ENCODE measurements at regions not wholly inside any gene's neighbourhood (a gene's known extent, or its start where the extent isn't known, plus 50 kb on each side); places are given as distances from the start of the nearest gene placed in this dataset.

DNA sequence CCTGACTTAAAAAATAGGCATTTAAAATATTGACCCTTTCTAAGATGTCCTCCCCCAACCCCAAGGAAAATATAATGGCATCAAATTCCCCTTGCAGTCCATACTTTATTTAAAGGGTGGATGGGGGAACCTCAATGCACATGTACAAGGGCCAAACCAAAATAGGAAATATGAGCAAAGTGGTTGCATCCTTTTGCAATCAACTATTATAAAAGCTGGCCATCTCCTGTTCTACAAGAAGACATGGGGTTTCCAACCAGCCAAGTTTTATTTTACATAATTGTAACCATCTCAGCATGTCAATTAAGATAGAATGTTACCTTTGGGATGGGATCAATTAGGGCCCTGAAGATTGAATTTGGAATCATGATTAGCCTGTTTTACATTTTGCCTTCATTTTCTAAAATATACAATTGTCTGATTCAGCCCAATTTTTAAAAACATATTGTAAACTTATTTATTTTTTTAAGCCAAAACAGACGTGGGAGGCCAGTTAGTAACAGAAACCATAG lies 146.7 kb upstream of the NFIA start:
- no peak overlapping the region for H3K4me3 Mint-ChIP-seq (ENCODE audit: unreplicated experiment)
- H3K9me3 Mint-ChIP-seq (ENCODE audit: unreplicated experiment): no peaks in the 10 kb centered on the region
- no peaks in the 10 kb centered on the region for H3K36me3 Mint-ChIP-seq (ENCODE audit: low read depth, unreplicated experiment)
- peaks cover under 1% of the 10 kb centered on the region for H3K4me1 Mint-ChIP-seq (ENCODE audit: unreplicated experiment)
- no peak overlapping the region for H3K27ac Mint-ChIP-seq (ENCODE audit: unreplicated experiment)
- TF ChIP-seq, protein P1, sequence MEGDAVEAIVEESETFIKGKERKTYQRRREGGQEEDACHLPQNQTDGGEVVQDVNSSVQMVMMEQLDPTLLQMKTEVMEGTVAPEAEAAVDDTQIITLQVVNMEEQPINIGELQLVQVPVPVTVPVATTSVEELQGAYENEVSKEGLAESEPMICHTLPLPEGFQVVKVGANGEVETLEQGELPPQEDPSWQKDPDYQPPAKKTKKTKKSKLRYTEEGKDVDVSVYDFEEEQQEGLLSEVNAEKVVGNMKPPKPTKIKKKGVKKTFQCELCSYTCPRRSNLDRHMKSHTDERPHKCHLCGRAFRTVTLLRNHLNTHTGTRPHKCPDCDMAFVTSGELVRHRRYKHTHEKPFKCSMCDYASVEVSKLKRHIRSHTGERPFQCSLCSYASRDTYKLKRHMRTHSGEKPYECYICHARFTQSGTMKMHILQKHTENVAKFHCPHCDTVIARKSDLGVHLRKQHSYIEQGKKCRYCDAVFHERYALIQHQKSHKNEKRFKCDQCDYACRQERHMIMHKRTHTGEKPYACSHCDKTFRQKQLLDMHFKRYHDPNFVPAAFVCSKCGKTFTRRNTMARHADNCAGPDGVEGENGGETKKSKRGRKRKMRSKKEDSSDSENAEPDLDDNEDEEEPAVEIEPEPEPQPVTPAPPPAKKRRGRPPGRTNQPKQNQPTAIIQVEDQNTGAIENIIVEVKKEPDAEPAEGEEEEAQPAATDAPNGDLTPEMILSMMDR (IDR thresholded peaks at IDR 0.05; ENCODE audit: unreplicated experiment): no peak
- no peak for DNase-seq (ENCODE audit: low spot score)
- peaks cover 1% of the 10 kb centered on the region for H3K27me3 Mint-ChIP-seq (ENCODE audit: unreplicated experiment)

GRCh38 chr1:60930130-60930529 lies 152.2 kb upstream of the NFIA start:
- Mint-ChIP-seq H3K9me3 (ENCODE audit: unreplicated experiment) (no peaks in the 10 kb centered on the region), H3K4me1 (ENCODE audit: unreplicated experiment) (no peaks in the 10 kb centered on the region), H3K4me3 (ENCODE audit: unreplicated experiment) (no peak overlapping the region), H3K27me3 (ENCODE audit: unreplicated experiment) (peaks cover 1% of the 10 kb centered on the region), H3K36me3 (ENCODE audit: low read depth, unreplicated experiment) (no peaks in the 10 kb centered on the region), H3K27ac (ENCODE audit: unreplicated experiment) (no peak overlapping the region)
- DNase-seq (ENCODE audit: low spot score): no peak
- TF ChIP-seq, protein P1 (IDR thresholded peaks at IDR 0.05; ENCODE audit: unreplicated experiment): no peak

DNA sequence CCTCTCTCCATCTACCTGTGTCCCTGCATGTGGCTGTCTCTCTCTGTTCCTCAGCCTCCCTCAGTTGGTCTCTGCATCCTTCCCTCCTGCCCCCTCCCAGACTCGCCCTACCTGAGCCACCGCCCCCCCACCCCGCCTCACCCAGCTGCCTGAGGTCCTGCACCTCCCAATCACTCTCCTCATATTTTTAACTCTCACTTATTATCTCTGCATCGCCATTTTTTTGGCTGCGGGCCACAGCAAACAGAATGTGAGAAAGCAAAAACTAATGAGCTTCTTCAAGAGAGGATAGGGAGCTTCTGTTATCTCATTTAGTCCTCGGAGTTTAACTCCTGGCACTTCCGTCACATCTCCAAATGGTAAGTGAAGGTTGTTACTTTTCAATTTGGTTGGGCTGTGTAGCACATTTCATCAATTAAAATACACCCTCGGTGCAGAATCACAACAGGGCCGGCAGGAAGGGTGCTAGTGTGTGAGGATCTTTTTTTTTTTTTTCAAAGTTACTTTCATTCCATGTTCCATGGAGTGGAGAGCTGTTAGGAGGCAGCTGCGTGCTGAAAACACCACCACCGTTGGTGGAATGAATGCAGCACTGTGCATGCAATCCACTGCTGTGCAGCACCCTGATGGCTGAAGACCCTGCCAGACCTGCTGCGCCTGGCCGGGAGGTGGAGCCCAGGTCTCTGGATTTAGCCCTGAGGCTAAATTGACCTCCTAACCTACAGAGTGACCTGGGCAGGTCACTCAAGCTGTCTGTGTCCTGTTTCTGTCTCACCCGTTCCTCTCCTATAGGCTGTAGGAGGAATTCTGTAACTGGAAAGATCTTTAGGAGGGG lies 157.2 kb upstream of the NFIA start:
- Mint-ChIP-seq H3K9me3 (ENCODE audit: unreplicated experiment) (no peaks in the 10 kb centered on the region), H3K27ac (ENCODE audit: unreplicated experiment) (no peak overlapping the region), H3K4me1 (ENCODE audit: unreplicated experiment) (peaks cover 23% of the 10 kb centered on the region), H3K4me3 (ENCODE audit: unreplicated experiment) (no peak overlapping the region), H3K27me3 (ENCODE audit: unreplicated experiment) (no peaks in the 10 kb centered on the region), H3K36me3 (ENCODE audit: low read depth, unreplicated experiment) (no peaks in the 10 kb centered on the region)
- DNase-seq (ENCODE audit: low spot score): no peak
- TF ChIP-seq, protein P1 (IDR thresholded peaks at IDR 0.05; ENCODE audit: unreplicated experiment): no peak

GRCh38 chr1:60924165-60924564 lies 158.2 kb upstream of the NFIA start:
- no peak for DNase-seq (ENCODE audit: low spot score)
- no peak overlapping the region for H3K4me3 Mint-ChIP-seq (ENCODE audit: unreplicated experiment)

More at GRCh38 chr1:60924165-60924564, 158.2 kb upstream of the NFIA start:
- Mint-ChIP-seq H3K27ac (ENCODE audit: unreplicated experiment) (no peak overlapping the region), H3K27me3 (ENCODE audit: unreplicated experiment) (no peaks in the 10 kb centered on the region), H3K4me1 (ENCODE audit: unreplicated experiment) (peaks cover 24% of the 10 kb centered on the region), H3K36me3 (ENCODE audit: low read depth, unreplicated experiment) (no peaks in the 10 kb centered on the region), H3K9me3 (ENCODE audit: unreplicated experiment) (no peaks in the 10 kb centered on the region)
- TF ChIP-seq, protein P1 (IDR thresholded peaks at IDR 0.05; ENCODE audit: unreplicated experiment): no peak

Measured in endothelial cell (in vitro differentiated cells).